ENCODE measurements at regions not wholly inside any gene's neighbourhood (a gene's known extent, or its start where the extent isn't known, plus 50 kb on each side); places are given as distances from the start of the nearest gene placed in this dataset.

GRCh38 chr10:10610171-10610570, 407.5 kb upstream of the CELF2 start:
- TF ChIP-seq HDGF (IDR thresholded peaks at IDR 0.05) = no peak
- TF ChIP-seq USF1 (IDR thresholded peaks at IDR 0.05; ENCODE audit: borderline replicate concordance, extremely low read length, insufficient read depth, low read depth, low read length) = no peak
- TF ChIP-seq CTCF (IDR thresholded peaks at IDR 0.05 in 2 of 3, conservative IDR thresholded peaks at IDR 0.05 in 1 of 3; ENCODE audit: control insufficient read depth in 2 of 3, extremely low read depth in 1 of 3, insufficient read depth in 1 of 3, low read depth in 3 of 3, low read length in 3 of 3) = no peak
- TF ChIP-seq POLR2A (IDR thresholded peaks at IDR 0.05; ENCODE audit: low read depth, low read length) = no peak
- TF ChIP-seq CHD4 (IDR thresholded peaks at IDR 0.05) = no peak
- no peak for TF ChIP-seq RAD21 (IDR thresholded peaks at IDR 0.05; ENCODE audit: insufficient read depth, low read depth, low read length)
- no peak for TF ChIP-seq USF2 (IDR thresholded peaks at IDR 0.05; ENCODE audit: borderline replicate concordance, low read depth, low read length)
- no peak for TF ChIP-seq ZNF24 (IDR thresholded peaks at IDR 0.05)
- no peak for TF ChIP-seq ATF3 (IDR thresholded peaks at IDR 0.05; ENCODE audit: borderline replicate concordance, extremely low read depth, low read depth, low read length)
- no peak for TF ChIP-seq SREBF1 (IDR thresholded peaks at IDR 0.05; ENCODE audit: low read length)
